ENCODE measurements at regions not wholly inside any gene's neighbourhood (a gene's known extent, or its start where the extent isn't known, plus 50 kb on each side); places are given as distances from the start of the nearest gene placed in this dataset.

DNA sequence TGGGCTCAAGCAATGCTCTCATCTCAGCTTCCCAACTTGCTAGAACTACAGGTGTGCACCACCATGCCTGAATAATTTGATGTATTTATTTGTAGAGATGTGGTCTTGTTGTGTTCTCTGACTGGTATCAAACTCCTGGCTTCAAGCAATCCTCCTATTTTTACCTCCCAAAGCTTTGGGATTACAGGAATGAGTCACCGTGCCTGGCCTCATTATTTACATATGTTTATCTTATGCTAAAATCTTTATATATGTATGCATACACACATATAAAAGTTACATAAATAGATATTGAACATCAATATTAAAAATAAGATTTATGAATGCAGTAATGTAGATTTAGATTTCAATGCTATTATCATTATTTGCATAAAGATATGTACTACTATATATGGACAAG is 1634.5 kb upstream of the LRRTM3 start:
- Histone ChIP-seq H3K4me1 (ENCODE audit: control insufficient read depth, insufficient read depth, low read length) (no peaks in the 10 kb centered on the region), H3K36me3 (ENCODE audit: control insufficient read depth in 2 of 2, insufficient read depth in 1 of 2, low read length in 2 of 2) (no peaks in the 10 kb centered on the region), H3K4me3 (ENCODE audit: low read depth, low read length) (no peak overlapping the region), H3K27ac (ENCODE audit: extremely low read depth, low read depth, low read length) (no peak overlapping the region), H3K9me3 (ENCODE audit: control insufficient read depth, insufficient read depth, low read depth, low read length) (no peaks in the 10 kb centered on the region)
- POLR2A ChIA-PET = no interaction called here
- CTCF ChIA-PET = no interaction called here
- TF ChIP-seq GLI2 (tag by site-specific recombination; IDR thresholded peaks at IDR 0.05; ENCODE audit: borderline replicate concordance, low read depth) (no peak), KLF10 (tag by site-specific recombination; IDR thresholded peaks at IDR 0.05) (no peak), OVOL3 (tag by site-specific recombination; IDR thresholded peaks at IDR 0.05) (no peak), SETDB1 (IDR thresholded peaks at IDR 0.05; ENCODE audit: insufficient read length, low read length) (no peak), ZNF416 (tag by site-specific recombination; IDR thresholded peaks at IDR 0.05) (no peak), ZNF747 (tag by site-specific recombination; IDR thresholded peaks at IDR 0.05) (no peak), ZNF561 (tag by site-specific recombination; IDR thresholded peaks at IDR 0.05; ENCODE audit: borderline replicate concordance) (no peak), WT1 (tag by site-specific recombination; IDR thresholded peaks at IDR 0.05) (no peak), ZBTB8A (tag by site-specific recombination; IDR thresholded peaks at IDR 0.05) (no peak)

- ChIA-PET POLR2A (no interaction called here), CTCF (no interaction called here)
- Histone ChIP-seq H3K4me1 (ENCODE audit: control insufficient read depth, insufficient read depth, low read length) (no peaks in the 10 kb centered on the region), H3K36me3 (ENCODE audit: control insufficient read depth in 2 of 2, insufficient read depth in 1 of 2, low read length in 2 of 2) (no peaks in the 10 kb centered on the region), H3K27ac (ENCODE audit: extremely low read depth, low read depth, low read length) (no peak overlapping the region), H3K9me3 (ENCODE audit: control insufficient read depth, insufficient read depth, low read depth, low read length) (no peaks in the 10 kb centered on the region), H3K4me3 (ENCODE audit: low read depth, low read length) (no peak overlapping the region)
- TF ChIP-seq ZNF248 (tag by site-specific recombination; IDR thresholded peaks at IDR 0.05) (no peak), ZSCAN16 (tag by site-specific recombination; IDR thresholded peaks at IDR 0.05) (no peak), ZNF10 (tag by site-specific recombination; IDR thresholded peaks at IDR 0.05) (no peak), ZNF324 (tag by site-specific recombination; IDR thresholded peaks at IDR 0.05) (no peak), SETDB1 (IDR thresholded peaks at IDR 0.05; ENCODE audit: insufficient read length, low read length) (no peak), ZNF645 (tag by site-specific recombination; IDR thresholded peaks at IDR 0.05) (no peak), ZNF654 (tag by site-specific recombination; IDR thresholded peaks at IDR 0.05; ENCODE audit: low read depth) (no peak), GLI4 (tag by site-specific recombination; IDR thresholded peaks at IDR 0.05) (no peak), ZNF433 (tag by site-specific recombination; IDR thresholded peaks at IDR 0.05; ENCODE audit: low read depth) (no peak), ZNF560 (tag by site-specific recombination; IDR thresholded peaks at IDR 0.05; ENCODE audit: borderline replicate concordance) (no peak), ZNF792 (tag by site-specific recombination; IDR thresholded peaks at IDR 0.05) (no peak), INSM2 (tag by site-specific recombination; IDR thresholded peaks at IDR 0.05) (no peak)
- TF ChIP-seq, protein P1, sequence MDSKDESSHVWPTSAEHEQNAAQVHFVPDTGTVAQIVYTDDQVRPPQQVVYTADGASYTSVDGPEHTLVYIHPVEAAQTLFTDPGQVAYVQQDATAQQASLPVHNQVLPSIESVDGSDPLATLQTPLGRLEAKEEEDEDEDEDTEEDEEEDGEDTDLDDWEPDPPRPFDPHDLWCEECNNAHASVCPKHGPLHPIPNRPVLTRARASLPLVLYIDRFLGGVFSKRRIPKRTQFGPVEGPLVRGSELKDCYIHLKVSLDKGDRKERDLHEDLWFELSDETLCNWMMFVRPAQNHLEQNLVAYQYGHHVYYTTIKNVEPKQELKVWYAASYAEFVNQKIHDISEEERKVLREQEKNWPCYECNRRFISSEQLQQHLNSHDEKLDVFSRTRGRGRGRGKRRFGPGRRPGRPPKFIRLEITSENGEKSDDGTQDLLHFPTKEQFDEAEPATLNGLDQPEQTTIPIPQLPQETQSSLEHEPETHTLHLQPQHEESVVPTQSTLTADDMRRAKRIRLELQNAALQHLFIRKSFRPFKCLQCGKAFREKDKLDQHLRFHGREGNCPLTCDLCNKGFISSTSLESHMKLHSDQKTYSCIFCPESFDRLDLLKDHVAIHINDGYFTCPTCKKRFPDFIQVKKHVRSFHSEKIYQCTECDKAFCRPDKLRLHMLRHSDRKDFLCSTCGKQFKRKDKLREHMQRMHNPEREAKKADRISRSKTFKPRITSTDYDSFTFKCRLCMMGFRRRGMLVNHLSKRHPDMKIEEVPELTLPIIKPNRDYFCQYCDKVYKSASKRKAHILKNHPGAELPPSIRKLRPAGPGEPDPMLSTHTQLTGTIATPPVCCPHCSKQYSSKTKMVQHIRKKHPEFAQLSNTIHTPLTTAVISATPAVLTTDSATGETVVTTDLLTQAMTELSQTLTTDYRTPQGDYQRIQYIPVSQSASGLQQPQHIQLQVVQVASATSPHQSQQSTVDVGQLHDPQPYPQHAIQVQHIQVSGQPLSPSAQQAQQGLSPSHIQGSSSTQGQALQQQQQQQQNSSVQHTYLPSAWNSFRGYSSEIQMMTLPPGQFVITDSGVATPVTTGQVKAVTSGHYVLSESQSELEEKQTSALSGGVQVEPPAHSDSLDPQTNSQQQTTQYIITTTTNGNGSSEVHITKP (tag by site-specific recombination; IDR thresholded peaks at IDR 0.05) = no peak
- TF ChIP-seq, protein P2, sequence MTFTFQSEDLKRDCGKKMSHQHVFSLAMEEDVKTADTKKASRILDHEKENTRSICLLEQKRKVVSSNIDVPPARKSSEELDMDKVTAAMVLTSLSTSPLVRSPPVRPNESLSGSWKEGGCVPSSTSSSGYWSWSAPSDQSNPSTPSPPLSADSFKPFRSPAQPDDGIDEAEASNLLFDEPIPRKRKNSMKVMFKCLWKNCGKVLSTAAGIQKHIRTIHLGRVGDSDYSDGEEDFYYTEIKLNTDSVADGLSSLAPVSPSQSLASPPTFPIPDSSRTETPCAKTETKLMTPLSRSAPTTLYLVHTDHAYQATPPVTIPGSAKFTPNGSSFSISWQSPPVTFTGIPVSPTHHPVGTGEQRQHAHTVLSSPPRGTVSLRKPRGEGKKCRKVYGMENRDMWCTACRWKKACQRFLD (tag by site-specific recombination; IDR thresholded peaks at IDR 0.05) = no peak
These were observed 1633.3 kb upstream of the LRRTM3 start for GRCh38 chr10:65292551-65292950.
